ENCODE measurements at regions not wholly inside any gene's neighbourhood (a gene's known extent, or its start where the extent isn't known, plus 50 kb on each side); places are given as distances from the start of the nearest gene placed in this dataset.

GRCh38 chr9:118536153-118536552, 832.0 kb downstream of the TLR4 start:
- TF ChIP-seq CTCF (IDR thresholded peaks at IDR 0.05) (no peak), POLR2A (IDR thresholded peaks at IDR 0.05) (no peak), POLR2AphosphoS5 (IDR thresholded peaks at IDR 0.05) (no peak)
